HL-60 (cell line): ENCODE measurements at regions not wholly inside any gene's neighbourhood (a gene's known extent, or its start where the extent isn't known, plus 50 kb on each side); places are given as distances from the start of the nearest gene placed in this dataset.
A peak's percentile ranks its signal among the peaks of the same experiment; 100 is the strongest.

Experiments used
- DNase-seq, 2 experiments: peaks; one replicate each; pipeline ENCODE4 v3.0.0-alpha.2; 2010 to 2020; ENCODE audit warnings: low read depth in 1 of 2, low spot score in 1 of 2
- H3K27ac ChIP-seq: fragments of 250-450 bp; sonication (Bioruptor Pico); replicated peaks from 2 replicates; pipeline ENCODE4 v1.5.1; 2020; ENCODE audit warnings: mild to moderate bottlenecking, moderate library complexity
- H3K27me3 ChIP-seq: fragments of 250-450 bp; sonication (Bioruptor Pico); 2 replicates; pipeline ENCODE4 v1.5.1; 2021; ENCODE audit warnings: mild to moderate bottlenecking, moderate library complexity; ENCODE audit not compliant: insufficient read depth, poor library complexity, severe bottlenecking
- H3K4me3 ChIP-seq: replicated peaks from 2 replicates; pipeline ENCODE4 v1.5.1; 2011; ENCODE audit warnings: mild to moderate bottlenecking, control low read depth, low read length; ENCODE audit not compliant: insufficient read depth
- GABPA ChIP-seq: IDR thresholded peaks from 2 replicates; pipeline ENCODE4 v1.6.1; 2012; ENCODE audit warnings: low read depth
- POLR2AphosphoS5 ChIP-seq: IDR thresholded peaks from 2 replicates; pipeline ENCODE4 v1.6.1; 2012; ENCODE audit warnings: low read depth
- REST ChIP-seq: IDR thresholded peaks from 2 replicates; pipeline ENCODE4 v1.6.1; 2012; ENCODE audit warnings: low read depth; ENCODE audit not compliant: insufficient replicate concordance
- SPI1 ChIP-seq: IDR thresholded peaks from 2 replicates; pipeline ENCODE4 v1.6.1; 2012; ENCODE audit warnings: low read depth, mild to moderate bottlenecking, borderline replicate concordance
- TF ChIP-seq, protein P1 (sequence below): IDR thresholded peaks from one replicate; pipeline ENCODE4 v1.5.1; 2011; ENCODE audit warnings: low read length, control low read depth, inconsistent platforms; ENCODE audit not compliant: insufficient read depth

DNA sequence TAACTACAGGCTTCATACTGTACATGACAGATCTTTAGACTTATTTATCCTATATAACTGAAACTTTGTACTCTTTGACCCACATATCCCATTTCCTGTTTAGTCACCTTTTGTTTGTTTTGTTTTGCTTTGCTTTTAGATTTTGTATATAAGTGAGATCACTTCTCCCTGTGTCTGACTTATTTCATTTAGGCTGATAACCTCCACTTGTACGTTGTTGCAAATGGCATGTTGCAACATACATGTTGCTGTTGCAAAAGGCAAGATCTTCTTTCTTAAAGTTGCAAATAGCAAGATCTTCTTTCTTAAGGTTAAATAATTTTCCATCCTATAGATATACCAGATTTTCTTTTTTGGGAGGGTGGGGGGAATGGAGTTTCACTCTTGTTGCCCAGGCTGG is 341.5 kb downstream of the OTUD1 start:
- Histone ChIP-seq H3K27me3 (no peaks in the 10 kb centered on the region), H3K4me3 (no peak overlapping the region), H3K27ac (peak overlapping the region; percentile 59)
- TF ChIP-seq POLR2AphosphoS5 (no peak), REST (no peak)
- TF ChIP-seq, protein P1, sequence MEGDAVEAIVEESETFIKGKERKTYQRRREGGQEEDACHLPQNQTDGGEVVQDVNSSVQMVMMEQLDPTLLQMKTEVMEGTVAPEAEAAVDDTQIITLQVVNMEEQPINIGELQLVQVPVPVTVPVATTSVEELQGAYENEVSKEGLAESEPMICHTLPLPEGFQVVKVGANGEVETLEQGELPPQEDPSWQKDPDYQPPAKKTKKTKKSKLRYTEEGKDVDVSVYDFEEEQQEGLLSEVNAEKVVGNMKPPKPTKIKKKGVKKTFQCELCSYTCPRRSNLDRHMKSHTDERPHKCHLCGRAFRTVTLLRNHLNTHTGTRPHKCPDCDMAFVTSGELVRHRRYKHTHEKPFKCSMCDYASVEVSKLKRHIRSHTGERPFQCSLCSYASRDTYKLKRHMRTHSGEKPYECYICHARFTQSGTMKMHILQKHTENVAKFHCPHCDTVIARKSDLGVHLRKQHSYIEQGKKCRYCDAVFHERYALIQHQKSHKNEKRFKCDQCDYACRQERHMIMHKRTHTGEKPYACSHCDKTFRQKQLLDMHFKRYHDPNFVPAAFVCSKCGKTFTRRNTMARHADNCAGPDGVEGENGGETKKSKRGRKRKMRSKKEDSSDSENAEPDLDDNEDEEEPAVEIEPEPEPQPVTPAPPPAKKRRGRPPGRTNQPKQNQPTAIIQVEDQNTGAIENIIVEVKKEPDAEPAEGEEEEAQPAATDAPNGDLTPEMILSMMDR = no peak
- DNase-seq = peak; percentile 39 to 48

DNA sequence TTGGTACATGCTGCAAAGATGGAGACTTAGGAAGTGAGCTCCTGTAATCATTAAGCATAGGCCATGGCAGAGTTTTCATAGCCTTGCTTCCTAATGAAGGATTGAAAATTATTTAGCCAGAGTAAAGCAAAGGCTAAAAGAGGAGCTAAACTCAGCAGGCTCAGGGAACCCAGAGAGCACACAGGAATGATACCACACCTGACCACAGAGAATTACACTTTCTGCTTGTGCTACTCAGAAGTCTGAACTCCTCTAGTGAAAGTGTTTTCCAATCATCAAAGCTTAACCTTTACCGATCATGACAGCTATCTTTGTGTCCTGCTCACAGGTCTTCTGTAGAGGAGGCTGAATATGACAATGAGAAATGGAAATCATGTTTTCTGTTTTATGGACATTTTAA is 347.7 kb downstream of the OTUD1 start:
- no peak for DNase-seq
- Histone ChIP-seq H3K27me3 (no peaks in the 10 kb centered on the region), H3K27ac (no peak overlapping the region), H3K4me3 (no peak overlapping the region)
- TF ChIP-seq, protein P1 = no peak
- TF ChIP-seq SPI1 = no peak
- TF ChIP-seq REST = no peak
- no peak for TF ChIP-seq POLR2AphosphoS5
- no peak for TF ChIP-seq GABPA

DNA sequence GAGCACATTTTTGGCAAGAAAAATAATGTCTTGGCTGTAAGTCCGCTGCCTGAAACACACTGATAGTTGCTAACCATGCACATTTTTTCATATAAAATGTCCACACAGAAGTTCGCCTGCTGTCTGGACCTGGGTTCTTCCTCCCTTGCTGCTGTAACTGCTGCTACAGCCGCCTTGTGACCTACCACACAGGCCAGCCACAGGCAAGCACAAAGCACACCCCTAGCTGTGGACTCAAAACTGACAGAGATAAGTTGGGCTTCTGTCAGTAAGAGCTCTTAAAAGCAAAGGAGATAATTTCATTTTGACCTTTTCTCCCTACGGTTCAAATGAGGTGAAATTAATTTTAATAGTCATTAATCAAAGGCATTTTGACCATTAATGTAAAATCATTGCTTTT is 354.7 kb downstream of the OTUD1 start:
- TF ChIP-seq, protein P1 = no peak
- no peak for TF ChIP-seq REST
- TF ChIP-seq POLR2AphosphoS5 = no peak
- TF ChIP-seq GABPA = no peak
- no peak for TF ChIP-seq SPI1
- H3K27me3 ChIP-seq = no peaks in the 10 kb centered on the region
- H3K27ac ChIP-seq = no peak overlapping the region
- DNase-seq = no peak
- H3K4me3 ChIP-seq = no peak overlapping the region
